Lower leg skin (tissue), 3 donors: ENCODE measurements at regions not wholly inside any gene's neighbourhood (a gene's known extent, or its start where the extent isn't known, plus 50 kb on each side); places are given as distances from the start of the nearest gene placed in this dataset.

Source experiments
- POLR2A ChIP-seq, 2 donors: fragments of 450-650 bp; IDR thresholded peaks; one replicate each; pipeline ENCODE4 v1.6.1; 2016 to 2017; ENCODE audit warnings: antibody characterized with exemption in 2 of 2, mild to moderate bottlenecking in 1 of 2, moderate library complexity in 1 of 2
- TF ChIP-seq, protein P1 (sequence below), 3 donors: fragments of 450-650 bp; IDR thresholded peaks; one replicate each; pipeline ENCODE4 v1.5.1; 2016; ENCODE audit warnings: antibody characterized with exemption in 3 of 3, mild to moderate bottlenecking in 3 of 3, moderate library complexity in 2 of 3

DNA sequence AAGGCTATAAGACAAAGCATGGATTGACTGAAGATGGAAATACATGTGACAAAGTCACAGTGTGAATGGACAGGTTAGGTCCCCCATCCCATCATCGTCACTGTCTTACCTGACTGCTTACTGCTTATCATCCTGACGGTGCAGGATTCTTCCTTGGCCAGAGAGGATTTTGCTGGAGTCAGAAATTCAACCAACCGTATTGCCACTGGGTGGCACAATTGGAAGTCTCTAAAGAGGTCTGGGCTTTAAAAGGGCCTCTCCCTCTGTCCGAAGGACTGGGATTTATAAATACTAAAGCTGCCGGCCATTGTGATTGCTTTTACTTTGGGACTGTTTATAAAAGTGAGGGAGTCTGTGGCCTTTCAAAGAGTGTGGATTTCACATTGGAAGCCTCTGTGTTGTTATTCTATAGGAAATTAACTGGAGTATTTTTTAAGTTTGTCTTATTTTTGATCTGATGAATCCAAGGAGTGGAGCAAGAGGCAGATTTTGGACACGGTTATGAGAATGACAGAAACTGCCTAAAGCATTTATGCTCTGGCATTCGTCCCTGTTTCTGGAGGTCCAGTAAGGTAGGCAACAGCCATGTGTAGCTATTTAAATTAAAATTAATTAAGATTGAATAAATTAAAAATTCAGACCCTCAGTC lies 113.3 kb upstream of the CREB5 start:
- TF ChIP-seq POLR2A (IDR thresholded peaks at IDR 0.05) = no peak
- TF ChIP-seq, protein P1, sequence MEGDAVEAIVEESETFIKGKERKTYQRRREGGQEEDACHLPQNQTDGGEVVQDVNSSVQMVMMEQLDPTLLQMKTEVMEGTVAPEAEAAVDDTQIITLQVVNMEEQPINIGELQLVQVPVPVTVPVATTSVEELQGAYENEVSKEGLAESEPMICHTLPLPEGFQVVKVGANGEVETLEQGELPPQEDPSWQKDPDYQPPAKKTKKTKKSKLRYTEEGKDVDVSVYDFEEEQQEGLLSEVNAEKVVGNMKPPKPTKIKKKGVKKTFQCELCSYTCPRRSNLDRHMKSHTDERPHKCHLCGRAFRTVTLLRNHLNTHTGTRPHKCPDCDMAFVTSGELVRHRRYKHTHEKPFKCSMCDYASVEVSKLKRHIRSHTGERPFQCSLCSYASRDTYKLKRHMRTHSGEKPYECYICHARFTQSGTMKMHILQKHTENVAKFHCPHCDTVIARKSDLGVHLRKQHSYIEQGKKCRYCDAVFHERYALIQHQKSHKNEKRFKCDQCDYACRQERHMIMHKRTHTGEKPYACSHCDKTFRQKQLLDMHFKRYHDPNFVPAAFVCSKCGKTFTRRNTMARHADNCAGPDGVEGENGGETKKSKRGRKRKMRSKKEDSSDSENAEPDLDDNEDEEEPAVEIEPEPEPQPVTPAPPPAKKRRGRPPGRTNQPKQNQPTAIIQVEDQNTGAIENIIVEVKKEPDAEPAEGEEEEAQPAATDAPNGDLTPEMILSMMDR (IDR thresholded peaks at IDR 0.05) = no peak
